A673 (cell line): ENCODE measurements at regions not wholly inside any gene's neighbourhood (a gene's known extent, or its start where the extent isn't known, plus 50 kb on each side); places are given as distances from the start of the nearest gene placed in this dataset.

Source experiments
- EZH2 ChIP-seq: fragments of 200-600 bp; sonication (generic); IDR thresholded peaks from 2 replicates; pipeline ENCODE4 v1.6.1; 2017; ENCODE audit warnings: borderline replicate concordance, low read depth, mild to moderate bottlenecking, mixed read lengths, antibody characterized with exemption, low read length; ENCODE audit not compliant: poor library complexity, severe bottlenecking
- TF ChIP-seq, protein P1 (sequence below): fragments of 300-800, 200-600 bp; sonication (generic); conservative IDR thresholded peaks from 2 replicates; pipeline ENCODE4 v1.5.1; 2017; ENCODE audit warnings: low read depth, mild to moderate bottlenecking, antibody characterized with exemption, low read length, moderate library complexity, mixed read lengths

DNA sequence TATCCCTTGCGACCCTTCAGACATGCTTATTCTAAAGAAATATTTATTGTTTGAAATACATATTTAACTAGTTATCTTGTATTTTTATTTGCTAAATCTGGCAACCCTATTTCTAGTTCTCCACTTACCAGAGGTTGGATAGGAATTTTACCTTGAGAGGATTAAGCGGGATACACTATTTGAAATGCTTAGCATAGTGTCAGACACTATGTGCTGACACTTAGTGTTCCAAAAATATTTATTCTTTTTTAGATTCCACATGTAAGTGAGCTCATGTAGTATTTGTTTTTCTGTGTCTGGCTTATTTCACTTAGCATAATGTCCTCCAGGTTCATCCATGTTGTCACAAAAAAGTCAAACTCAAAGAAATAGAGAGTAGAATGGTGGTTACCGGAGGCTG, 78.7 kb downstream of the NTMT2 start:
- TF ChIP-seq, protein P1, sequence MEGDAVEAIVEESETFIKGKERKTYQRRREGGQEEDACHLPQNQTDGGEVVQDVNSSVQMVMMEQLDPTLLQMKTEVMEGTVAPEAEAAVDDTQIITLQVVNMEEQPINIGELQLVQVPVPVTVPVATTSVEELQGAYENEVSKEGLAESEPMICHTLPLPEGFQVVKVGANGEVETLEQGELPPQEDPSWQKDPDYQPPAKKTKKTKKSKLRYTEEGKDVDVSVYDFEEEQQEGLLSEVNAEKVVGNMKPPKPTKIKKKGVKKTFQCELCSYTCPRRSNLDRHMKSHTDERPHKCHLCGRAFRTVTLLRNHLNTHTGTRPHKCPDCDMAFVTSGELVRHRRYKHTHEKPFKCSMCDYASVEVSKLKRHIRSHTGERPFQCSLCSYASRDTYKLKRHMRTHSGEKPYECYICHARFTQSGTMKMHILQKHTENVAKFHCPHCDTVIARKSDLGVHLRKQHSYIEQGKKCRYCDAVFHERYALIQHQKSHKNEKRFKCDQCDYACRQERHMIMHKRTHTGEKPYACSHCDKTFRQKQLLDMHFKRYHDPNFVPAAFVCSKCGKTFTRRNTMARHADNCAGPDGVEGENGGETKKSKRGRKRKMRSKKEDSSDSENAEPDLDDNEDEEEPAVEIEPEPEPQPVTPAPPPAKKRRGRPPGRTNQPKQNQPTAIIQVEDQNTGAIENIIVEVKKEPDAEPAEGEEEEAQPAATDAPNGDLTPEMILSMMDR = no peak
- TF ChIP-seq EZH2 = no peak
